Neural cell (in vitro differentiated cells): ENCODE measurements at regions not wholly inside any gene's neighbourhood (a gene's known extent, or its start where the extent isn't known, plus 50 kb on each side); places are given as distances from the start of the nearest gene placed in this dataset.
A peak's percentile ranks its signal among the peaks of the same experiment; 100 is the strongest.

ENCODE experiments used
- H2AFZ ChIP-seq: fragments of 200-600, 300-800 bp; sonication (generic), shearing (Covaris generic); 2 replicates; pipeline ENCODE4 v1.6.0; 2014; ENCODE audit warnings: low read depth, mild to moderate bottlenecking, antibody characterized with exemption, low read length, moderate library complexity
- H3F3A ChIP-seq: fragments of 200-600 bp; shearing (Covaris generic); 2 replicates; pipeline ENCODE4 v1.6.1; 2016; ENCODE audit warnings: mild to moderate bottlenecking, moderate library complexity, mixed read lengths, antibody characterized with exemption, low read length; ENCODE audit not compliant: insufficient read depth, poor library complexity, severe bottlenecking
- H3K27ac ChIP-seq: fragments of 200-600, 300-800 bp; sonication (generic), shearing (Covaris generic); 2 replicates; pipeline ENCODE4 v1.5.1; 2014; ENCODE audit warnings: mild to moderate bottlenecking, low read length, moderate library complexity
- H3K27me3 ChIP-seq: fragments of 300-800, 200-600 bp; sonication (generic), shearing (Covaris generic); 2 replicates; pipeline ENCODE4 v1.6.0; 2014; ENCODE audit warnings: mild to moderate bottlenecking, low read depth, low read length, moderate library complexity; ENCODE audit not compliant: insufficient read depth
- H3K36me3 ChIP-seq: fragments of 300-800, 200-600 bp; sonication (generic), shearing (Covaris generic); 2 replicates; pipeline ENCODE4 v1.5.1; 2014; ENCODE audit warnings: mild to moderate bottlenecking, antibody characterized with exemption, low read length, moderate library complexity; ENCODE audit not compliant: insufficient read depth
- H3K4me2 ChIP-seq: fragments of 300-800, 200-600 bp; sonication (generic), shearing (Covaris generic); 2 replicates; pipeline ENCODE4 v1.6.0; 2014; ENCODE audit warnings: mild to moderate bottlenecking, low read length
- H3K4me3 ChIP-seq: fragments of 300-800, 200-600 bp; sonication (generic), shearing (Covaris generic); 2 replicates; pipeline ENCODE4 v1.5.1; 2014; ENCODE audit warnings: mild to moderate bottlenecking, low read length, moderate library complexity
- H3K79me2 ChIP-seq: fragments of 200-600 bp; shearing (Covaris generic); replicated peaks from 2 replicates; pipeline ENCODE4 v1.6.0; 2014; ENCODE audit warnings: mild to moderate bottlenecking, low read length, moderate library complexity; ENCODE audit not compliant: insufficient read depth
- H3K9ac ChIP-seq: fragments of 300-800, 200-600 bp; sonication (generic), shearing (Covaris generic); 2 replicates; pipeline ENCODE4 v1.6.1; 2016; ENCODE audit warnings: mild to moderate bottlenecking, low read length, mixed read lengths
- H3K9me2 ChIP-seq: fragments of 200-600 bp; shearing (Covaris generic); 2 replicates; pipeline ENCODE4 v1.6.1; 2016; ENCODE audit warnings: mild to moderate bottlenecking, low read length, mixed read lengths; ENCODE audit not compliant: insufficient read depth
- H3K9me3 ChIP-seq: fragments of 200-600, 300-800 bp; sonication (generic), shearing (Covaris generic); 2 replicates; pipeline ENCODE4 v1.6.1; 2016; ENCODE audit warnings: mild to moderate bottlenecking, mixed run types, low read length, moderate library complexity, mixed read lengths
- H4K20me1 ChIP-seq: fragments of 200-600 bp; shearing (Covaris generic); 2 replicates; pipeline ENCODE4 v1.6.1; 2016; ENCODE audit warnings: mild to moderate bottlenecking, mixed run types; ENCODE audit not compliant: insufficient read depth
- CTCF ChIP-seq: fragments of 450-650 bp; IDR thresholded peaks from 2 replicates; pipeline ENCODE4 v1.5.1; 2014; ENCODE audit warnings: antibody characterized with exemption, mild to moderate bottlenecking, moderate library complexity; ENCODE audit not compliant: poor library complexity, severe bottlenecking
- EP300 ChIP-seq: fragments of 450-650 bp; conservative IDR thresholded peaks from 2 replicates; pipeline ENCODE4 v1.6.1; 2014; ENCODE audit warnings: antibody characterized with exemption, mild to moderate bottlenecking, moderate library complexity; ENCODE audit not compliant: poor library complexity, severe bottlenecking
- EZH2 ChIP-seq: fragments of 200-600, 300-800 bp; shearing (Covaris generic), sonication (generic); IDR thresholded peaks from 2 replicates; pipeline ENCODE4 v1.6.1; 2014; ENCODE audit warnings: antibody characterized with exemption, low read length, borderline replicate concordance, mild to moderate bottlenecking; ENCODE audit not compliant: insufficient read depth, poor library complexity, severe bottlenecking
- MXI1 ChIP-seq: fragments of 450-650 bp; conservative IDR thresholded peaks from 2 replicates; pipeline ENCODE4 v1.6.1; 2014; ENCODE audit warnings: antibody characterized with exemption, mild to moderate bottlenecking; ENCODE audit not compliant: poor library complexity, severe bottlenecking
- POLR2AphosphoS5 ChIP-seq: IDR thresholded peaks from 2 replicates; pipeline ENCODE4 v1.6.1; 2012
- RAD21 ChIP-seq: fragments of 450-650 bp; conservative IDR thresholded peaks from 2 replicates; pipeline ENCODE4 v1.6.1; 2014; ENCODE audit warnings: antibody characterized with exemption, mild to moderate bottlenecking, moderate library complexity
- REST ChIP-seq: IDR thresholded peaks from 2 replicates; pipeline ENCODE4 v1.6.1; 2012; ENCODE audit warnings: borderline replicate concordance
- SMC3 ChIP-seq: fragments of 450-650 bp; conservative IDR thresholded peaks from 2 replicates; pipeline ENCODE4 v1.6.1; 2014; ENCODE audit warnings: antibody characterized with exemption, mild to moderate bottlenecking, moderate library complexity; ENCODE audit not compliant: poor library complexity
- TAF1 ChIP-seq: IDR thresholded peaks from 2 replicates; pipeline ENCODE4 v1.6.1; 2012; ENCODE audit warnings: low read depth

GRCh38 chr5:23014266-23014665 is 161.1 kb upstream of the CDH12 start:
- H3K79me2 ChIP-seq: no peaks in the 10 kb centered on the region
- H3K9ac ChIP-seq: no peak overlapping the region
- H3K9me2 ChIP-seq: no peaks in the 10 kb centered on the region
- H2AFZ ChIP-seq: no peak overlapping the region
- no peak overlapping the region for H3K4me3 ChIP-seq
- no peaks in the 10 kb centered on the region for H3K36me3 ChIP-seq
- no peak overlapping the region for H3K27ac ChIP-seq
- no peaks in the 10 kb centered on the region for H3K9me3 ChIP-seq
- H3K4me2 ChIP-seq: no peak overlapping the region
- H4K20me1 ChIP-seq: no peaks in the 10 kb centered on the region
- TF ChIP-seq TAF1: no peak
- peak; percentile 100 for TF ChIP-seq POLR2AphosphoS5
- TF ChIP-seq EP300: peak; percentile 100
- TF ChIP-seq RAD21: peak; percentile 39
- TF ChIP-seq EZH2: no peak
- no peak for TF ChIP-seq CTCF
- TF ChIP-seq SMC3: peak; percentile 26
- TF ChIP-seq REST: peak; percentile 93
- no peak for TF ChIP-seq MXI1
- peaks cover 12% of the 10 kb centered on the region for H3K27me3 ChIP-seq
- no peaks in the 10 kb centered on the region for H3F3A ChIP-seq

- Histone ChIP-seq H3K9me3 (no peaks in the 10 kb centered on the region), H3K9ac (no peak overlapping the region), H2AFZ (no peak overlapping the region), H3K79me2 (no peaks in the 10 kb centered on the region), H3K27me3 (peaks cover 12% of the 10 kb centered on the region), H3K4me3 (no peak overlapping the region), H3K4me2 (no peak overlapping the region), H4K20me1 (no peaks in the 10 kb centered on the region), H3K36me3 (no peaks in the 10 kb centered on the region), H3F3A (no peaks in the 10 kb centered on the region), H3K9me2 (no peaks in the 10 kb centered on the region), H3K27ac (no peak overlapping the region)
- TF ChIP-seq SMC3 (no peak), CTCF (no peak), TAF1 (no peak), MXI1 (no peak), RAD21 (no peak), REST (no peak), EP300 (no peak)
These were observed 160.4 kb upstream of the CDH12 start for GRCh38 chr5:23013395-23013998.
